Esophagus (tissue), 2 donors: ENCODE measurements at regions not wholly inside any gene's neighbourhood (a gene's known extent, or its start where the extent isn't known, plus 50 kb on each side); places are given as distances from the start of the nearest gene placed in this dataset.

Experiments used
- H3K27ac ChIP-seq, 2 donors: one replicate each; pipeline ENCODE4 v1.5.1; 2013; ENCODE audit warnings: low read depth in 2 of 2, mild to moderate bottlenecking in 2 of 2, inconsistent platforms in 1 of 2, low read length in 1 of 2, moderate library complexity in 1 of 2
- H3K27me3 ChIP-seq, 2 donors: one replicate each; pipeline ENCODE4 v1.6.1; 2013; ENCODE audit warnings: low read length in 2 of 2, control low read depth in 1 of 2, mild to moderate bottlenecking in 1 of 2; ENCODE audit not compliant: insufficient read depth in 2 of 2, control insufficient read depth in 1 of 2
- H3K36me3 ChIP-seq, 2 donors: one replicate each; pipeline ENCODE4 v1.6.1; 2013; ENCODE audit warnings: low read length in 1 of 2; ENCODE audit not compliant: control insufficient read depth in 2 of 2, insufficient read depth in 2 of 2
- H3K4me1 ChIP-seq, 2 donors: one replicate each; pipeline ENCODE4 v1.6.1; 2013; ENCODE audit warnings: low read length in 1 of 2; ENCODE audit not compliant: control insufficient read depth in 2 of 2, insufficient read depth in 2 of 2
- H3K4me3 ChIP-seq, 2 donors: one replicate each; pipeline ENCODE4 v1.5.1; 2013; ENCODE audit warnings: low read length in 2 of 2, mild to moderate bottlenecking in 2 of 2, low read depth in 1 of 2, moderate library complexity in 1 of 2
- H3K9me3 ChIP-seq, 2 donors: one replicate each; pipeline ENCODE4 v1.6.1; 2013; ENCODE audit warnings: mild to moderate bottlenecking in 2 of 2, low read depth in 1 of 2, low read length in 1 of 2, moderate library complexity in 1 of 2; ENCODE audit not compliant: control insufficient read depth in 2 of 2, insufficient read depth in 1 of 2
- WGBS, 2 donors: extraction: QIAGEN DNeasy Blood & Tissue Kit; methylation state at CpG; one replicate each; pipeline ENCODE4 v1.1.7; 2013; 5-methylcytosine and 5-hydroxymethylcytosine counted together
- donor health status: healthy with polysubstance abuse.
- donor health status: Bipolar disorder and iron deficiency.

GRCh38 chr6:20350215-20350614 is 51.5 kb upstream of the E2F3 start:
- WGBS, 2 donors: 76 to 87% methylated on average over 2 of the region's 2 CpGs
- Histone ChIP-seq H3K4me3 (no peak overlapping the region), H3K36me3 (no peaks in the 10 kb centered on the region), H3K27me3 (no peaks in the 10 kb centered on the region), H3K9me3 (peaks cover 3 to 4% of the 10 kb centered on the region in 2 donors), H3K4me1 (no peaks in the 10 kb centered on the region), H3K27ac (no peak overlapping the region)

- no peaks in the 10 kb centered on the region for H3K27me3 ChIP-seq
- H3K36me3 ChIP-seq: no peaks in the 10 kb centered on the region
- H3K27ac ChIP-seq: no peak overlapping the region
- peaks cover 3 to 4% of the 10 kb centered on the region in 2 donors for H3K9me3 ChIP-seq
- no peak overlapping the region for H3K4me3 ChIP-seq
- no peaks in the 10 kb centered on the region for H3K4me1 ChIP-seq
- WGBS, 2 donors: 84 to 86% methylated on average over 4 of the region's 4 CpGs
Measured at GRCh38 chr6:20351534-20351933, 50.1 kb upstream of the E2F3 start.
